DMS79 (cell line): ENCODE measurements at regions not wholly inside any gene's neighbourhood (a gene's known extent, or its start where the extent isn't known, plus 50 kb on each side); places are given as distances from the start of the nearest gene placed in this dataset.

ENCODE experiments used
- DNase-seq: peaks from one replicate; lab custom pipeline; 2025; lab: John Stamatoyannopoulos, UW

- no peak for DNase-seq
Observed at GRCh38 chr18:39991696-39992265, 1963.3 kb upstream of the PIK3C3 start.

GRCh38 chr18:39990540-39990939, 1964.5 kb upstream of the PIK3C3 start:
- no peak for DNase-seq

GRCh38 chr18:39976771-39977170, 1978.3 kb upstream of the PIK3C3 start:
- no peak for DNase-seq

- no peak for DNase-seq
Observed at GRCh38 chr18:39972521-39972920, 1982.5 kb upstream of the PIK3C3 start.

GRCh38 chr18:39969803-39970494, 1985.1 kb upstream of the PIK3C3 start:
- no peak for DNase-seq

- DNase-seq, result no peak
Observed at GRCh38 chr18:39966275-39966674, 1988.8 kb upstream of the PIK3C3 start.

- DNase-seq, result no peak
Observed at GRCh38 chr18:39962546-39962945, 1992.5 kb upstream of the PIK3C3 start.

- DNase-seq, result no peak
Observed at GRCh38 chr18:39960550-39960949, 1994.5 kb upstream of the PIK3C3 start.

- no peak for DNase-seq
Observed at GRCh38 chr18:39959839-39960238, 1995.2 kb upstream of the PIK3C3 start.

- no peak for DNase-seq
Observed at GRCh38 chr18:39958876-39959275, 1996.2 kb upstream of the PIK3C3 start.

- DNase-seq, result no peak
Observed at GRCh38 chr18:39952816-39953215, 2002.2 kb upstream of the PIK3C3 start.

- DNase-seq, result no peak
Observed at GRCh38 chr18:39951142-39951720, 2003.8 kb upstream of the PIK3C3 start.

- DNase-seq, result no peak
Observed at GRCh38 chr18:39946623-39947061, 2008.4 kb upstream of the PIK3C3 start.

GRCh38 chr18:39945076-39945475, 2010.0 kb upstream of the PIK3C3 start:
- DNase-seq, result no peak

GRCh38 chr18:39942702-39943101, 2012.3 kb upstream of the PIK3C3 start:
- no peak for DNase-seq

GRCh38 chr18:39938676-39939608, 2016.1 kb upstream of the PIK3C3 start:
- DNase-seq, result no peak

- DNase-seq, result no peak
Observed at GRCh38 chr18:39935598-39935997, 2019.4 kb upstream of the PIK3C3 start.

GRCh38 chr18:39918847-39919246, 2036.2 kb upstream of the PIK3C3 start:
- no peak for DNase-seq

- DNase-seq, result no peak
Observed at GRCh38 chr18:39913672-39914366, 2041.2 kb upstream of the PIK3C3 start.

- DNase-seq, result no peak
Observed at GRCh38 chr18:39911716-39912115, 2043.3 kb upstream of the PIK3C3 start.

GRCh38 chr18:39909706-39910105, 2045.3 kb upstream of the PIK3C3 start:
- peak; percentile 46 for DNase-seq

GRCh38 chr18:39886136-39886535, 2068.9 kb upstream of the PIK3C3 start:
- no peak for DNase-seq
